Retinal pigment epithelial cell (primary cell): ENCODE measurements at regions not wholly inside any gene's neighbourhood (a gene's known extent, or its start where the extent isn't known, plus 50 kb on each side); places are given as distances from the start of the nearest gene placed in this dataset.

Experiments used
- DNase-seq: peaks from one replicate; pipeline ENCODE4 v3.0.0-alpha.2; 2010; ENCODE audit warnings: low read depth
- H3K4me3 ChIP-seq: 2 replicates; pipeline ENCODE4 v1.5.1; 2011; ENCODE audit warnings: mild to moderate bottlenecking, low read length, control low read depth, moderate library complexity
- TF ChIP-seq, protein P1 (sequence below): conservative IDR thresholded peaks from 2 replicates; pipeline ENCODE4 v1.5.1; 2011; ENCODE audit warnings: low read depth, low read length, control low read depth, inconsistent platforms

DNA sequence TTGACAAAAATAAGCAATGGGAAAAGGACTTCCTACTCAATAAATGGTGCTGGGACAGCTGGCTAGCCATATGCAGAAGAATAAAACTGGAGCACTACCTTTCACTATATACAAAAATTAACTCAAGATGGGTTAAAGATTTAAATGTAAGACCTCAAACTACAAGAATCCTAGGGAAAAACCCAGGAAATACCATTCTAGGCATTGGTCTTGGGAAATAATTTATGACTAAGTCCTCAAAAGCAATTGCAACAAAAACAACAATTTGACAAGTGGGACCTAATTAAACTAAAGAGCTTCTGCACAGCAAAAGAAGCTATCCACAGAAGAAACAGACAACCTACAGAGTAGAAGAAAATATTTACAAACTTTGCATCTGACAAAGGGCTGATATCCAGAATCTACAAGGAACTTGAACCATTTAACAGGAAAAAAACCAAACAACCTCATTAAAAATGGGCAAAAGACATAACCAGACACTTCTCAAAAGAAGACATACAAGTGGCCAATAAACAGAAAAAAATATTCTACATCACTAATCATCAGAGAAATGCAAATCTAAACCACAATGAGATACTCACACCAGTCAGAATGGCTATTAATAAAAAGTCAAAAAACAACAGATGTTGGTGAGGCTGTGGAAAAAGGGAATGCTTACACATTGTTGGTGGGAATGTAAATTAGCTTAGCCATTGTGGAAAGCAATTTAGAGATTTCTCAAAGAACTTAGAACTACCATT lies 75.2 kb upstream of the CPEB4 start:
- no peak overlapping the region for H3K4me3 ChIP-seq
- TF ChIP-seq, protein P1, sequence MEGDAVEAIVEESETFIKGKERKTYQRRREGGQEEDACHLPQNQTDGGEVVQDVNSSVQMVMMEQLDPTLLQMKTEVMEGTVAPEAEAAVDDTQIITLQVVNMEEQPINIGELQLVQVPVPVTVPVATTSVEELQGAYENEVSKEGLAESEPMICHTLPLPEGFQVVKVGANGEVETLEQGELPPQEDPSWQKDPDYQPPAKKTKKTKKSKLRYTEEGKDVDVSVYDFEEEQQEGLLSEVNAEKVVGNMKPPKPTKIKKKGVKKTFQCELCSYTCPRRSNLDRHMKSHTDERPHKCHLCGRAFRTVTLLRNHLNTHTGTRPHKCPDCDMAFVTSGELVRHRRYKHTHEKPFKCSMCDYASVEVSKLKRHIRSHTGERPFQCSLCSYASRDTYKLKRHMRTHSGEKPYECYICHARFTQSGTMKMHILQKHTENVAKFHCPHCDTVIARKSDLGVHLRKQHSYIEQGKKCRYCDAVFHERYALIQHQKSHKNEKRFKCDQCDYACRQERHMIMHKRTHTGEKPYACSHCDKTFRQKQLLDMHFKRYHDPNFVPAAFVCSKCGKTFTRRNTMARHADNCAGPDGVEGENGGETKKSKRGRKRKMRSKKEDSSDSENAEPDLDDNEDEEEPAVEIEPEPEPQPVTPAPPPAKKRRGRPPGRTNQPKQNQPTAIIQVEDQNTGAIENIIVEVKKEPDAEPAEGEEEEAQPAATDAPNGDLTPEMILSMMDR = no peak
- no peak for DNase-seq

DNA sequence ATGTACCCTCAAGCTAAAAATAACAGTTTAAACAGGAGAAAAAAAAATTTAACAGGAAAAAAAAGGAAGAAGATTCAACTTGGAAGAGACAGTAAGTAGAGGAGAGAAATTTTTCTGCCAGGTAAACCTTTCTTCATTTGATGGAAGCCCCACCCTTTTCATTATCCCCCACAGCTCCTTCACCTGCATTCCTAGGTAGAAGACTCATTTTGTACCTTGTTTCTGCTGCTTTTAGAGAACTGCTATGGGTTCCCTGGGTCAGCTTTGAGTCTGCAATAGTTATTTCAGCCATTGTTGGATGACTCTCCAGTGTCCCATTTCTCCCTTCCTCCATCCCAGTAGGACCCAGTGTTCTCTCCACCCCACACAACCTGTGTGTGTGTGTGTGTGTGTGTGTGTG lies 74.1 kb upstream of the CPEB4 start:
- TF ChIP-seq, protein P1 = no peak
- DNase-seq = no peak
- no peak overlapping the region for H3K4me3 ChIP-seq

DNA sequence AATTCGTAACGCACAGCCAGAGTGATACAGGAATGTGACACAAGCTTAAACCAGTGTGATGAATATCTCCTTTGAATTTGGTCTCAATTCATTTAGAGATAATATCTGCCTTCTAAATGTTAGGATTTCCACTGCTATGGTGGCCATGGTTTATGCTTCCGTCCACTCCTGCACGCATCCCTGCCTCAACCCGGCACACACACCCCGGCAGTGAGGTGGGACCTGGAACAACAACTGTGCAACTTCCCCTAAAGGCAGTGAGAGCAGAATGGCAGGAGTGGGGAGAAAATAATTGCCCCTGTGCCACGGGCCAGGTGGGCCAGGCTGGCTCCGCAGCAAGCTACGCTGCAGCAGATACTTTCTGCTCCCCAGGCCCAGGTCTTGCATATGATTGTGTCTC lies 72.6 kb upstream of the CPEB4 start:
- TF ChIP-seq, protein P1 = no peak
- no peak for DNase-seq
- H3K4me3 ChIP-seq = no peak overlapping the region

DNA sequence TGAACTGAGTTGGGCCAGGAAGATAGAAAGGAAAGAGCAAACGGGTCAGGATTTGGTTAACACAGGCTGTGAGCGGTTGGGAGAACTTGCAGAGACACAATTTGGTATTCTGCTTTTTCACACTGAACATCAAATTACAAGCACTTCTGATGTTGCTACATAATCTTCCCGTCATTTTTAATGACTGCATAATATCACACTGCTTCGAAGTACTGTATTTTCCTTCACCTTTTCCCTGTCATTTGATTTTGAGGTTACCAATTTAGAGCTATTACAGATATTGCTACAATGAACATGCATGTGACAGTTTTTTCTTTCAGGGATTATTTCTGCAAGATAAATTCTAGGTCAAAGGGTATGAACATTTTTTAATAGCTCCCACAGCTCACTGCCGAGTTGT lies 71.4 kb upstream of the CPEB4 start:
- TF ChIP-seq, protein P1 = no peak
- no peak for DNase-seq
- no peak overlapping the region for H3K4me3 ChIP-seq

DNA sequence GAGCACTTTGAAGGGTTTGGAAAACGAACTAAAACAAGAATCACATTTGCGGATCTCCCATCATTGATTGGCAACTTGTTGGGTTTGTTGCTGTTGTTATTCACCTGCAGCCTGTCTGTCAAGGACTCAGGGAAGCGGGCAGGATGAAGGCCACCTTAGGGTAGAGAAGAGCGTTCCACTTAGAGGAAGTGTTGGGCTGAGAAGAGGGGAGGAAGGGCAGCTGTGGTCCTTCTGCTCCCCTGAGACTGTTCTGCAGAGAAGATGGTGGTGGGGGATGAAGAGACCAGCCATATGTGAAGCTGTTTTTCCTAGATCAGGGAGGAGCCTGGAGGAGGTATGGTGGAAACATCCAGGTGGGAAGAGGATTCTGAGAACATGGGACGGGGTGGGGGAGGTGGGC lies 70.6 kb upstream of the CPEB4 start:
- TF ChIP-seq, protein P1 = no peak
- no peak for DNase-seq
- no peak overlapping the region for H3K4me3 ChIP-seq

DNA sequence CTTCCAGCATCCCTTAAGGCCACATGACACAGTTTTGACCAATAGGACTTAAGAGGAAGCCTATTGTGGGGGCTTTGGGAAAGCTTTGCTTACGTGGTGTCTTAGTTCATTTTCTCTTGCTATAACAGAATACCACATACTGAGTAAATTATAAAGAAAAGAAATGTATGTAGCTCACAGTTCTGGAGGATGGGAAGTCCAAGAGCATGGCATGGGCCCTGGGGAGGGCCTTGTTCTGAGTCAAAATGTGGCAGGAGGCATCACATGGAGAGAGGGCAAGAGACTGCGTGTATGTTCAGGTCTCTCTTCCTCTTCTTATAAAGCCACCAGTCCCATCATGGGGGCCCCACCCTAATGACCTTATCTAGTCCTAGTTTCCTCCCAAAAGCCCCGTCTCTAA lies 68.6 kb upstream of the CPEB4 start:
- DNase-seq = no peak
- no peak overlapping the region for H3K4me3 ChIP-seq

DNA sequence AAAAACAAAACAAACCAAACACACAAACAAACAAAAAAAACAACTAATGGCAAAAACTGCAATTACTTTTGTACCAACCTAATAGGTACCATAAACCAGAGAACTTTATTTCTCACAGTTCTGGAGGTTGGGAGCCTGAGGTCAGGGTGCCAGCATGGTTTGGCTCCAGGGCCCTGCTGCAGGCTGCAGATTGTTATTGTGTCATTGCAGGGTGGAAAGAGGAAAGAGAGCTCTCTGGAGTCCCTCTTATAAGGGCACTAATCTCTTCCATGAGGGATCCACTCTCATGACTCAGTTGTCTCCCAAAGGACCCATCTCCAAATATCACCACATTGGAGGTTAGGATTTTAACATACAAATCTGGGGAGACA lies 64.9 kb upstream of the CPEB4 start:
- no peak overlapping the region for H3K4me3 ChIP-seq
- DNase-seq = no peak
- TF ChIP-seq, protein P1 = no peak

More for the DNA sequence above, 68.6 kb upstream of the CPEB4 start:
- TF ChIP-seq, protein P1 = no peak
